Muscle of leg (tissue), 3 donors: ENCODE measurements at regions not wholly inside any gene's neighbourhood (a gene's known extent, or its start where the extent isn't known, plus 50 kb on each side); places are given as distances from the start of the nearest gene placed in this dataset.

Experiments
- DNase-seq: peaks from one replicate; pipeline ENCODE4 v3.0.0; 2013
- H3K27ac ChIP-seq: one replicate; pipeline ENCODE4 v1.5.1; 2013; ENCODE audit warnings: mild to moderate bottlenecking, low read length, control low read depth
- H3K27me3 ChIP-seq: one replicate; pipeline ENCODE4 v1.6.1; 2013; ENCODE audit warnings: low read length; ENCODE audit not compliant: control insufficient read depth, insufficient read depth
- H3K36me3 ChIP-seq: one replicate; pipeline ENCODE4 v1.6.1; 2013; ENCODE audit warnings: low read length; ENCODE audit not compliant: control insufficient read depth, insufficient read depth
- H3K4me1 ChIP-seq: one replicate; pipeline ENCODE4 v1.6.1; 2013; ENCODE audit warnings: low read length; ENCODE audit not compliant: control insufficient read depth, insufficient read depth
- H3K4me3 ChIP-seq: one replicate; pipeline ENCODE4 v1.5.1; 2013; ENCODE audit warnings: low read length, control low read depth
- H3K9me3 ChIP-seq: replicated peaks from 2 replicates; pipeline ENCODE4 v1.6.1; 2013; ENCODE audit warnings: low read depth, low read length; ENCODE audit not compliant: control insufficient read depth
- WGBS: methylation state at CpG from one replicate; pipeline ENCODE4 v1.1.5; 2013; ENCODE audit warnings: missing lambda C conversion rate; ENCODE audit not compliant: insufficient coverage; 5-methylcytosine and 5-hydroxymethylcytosine counted together

DNA sequence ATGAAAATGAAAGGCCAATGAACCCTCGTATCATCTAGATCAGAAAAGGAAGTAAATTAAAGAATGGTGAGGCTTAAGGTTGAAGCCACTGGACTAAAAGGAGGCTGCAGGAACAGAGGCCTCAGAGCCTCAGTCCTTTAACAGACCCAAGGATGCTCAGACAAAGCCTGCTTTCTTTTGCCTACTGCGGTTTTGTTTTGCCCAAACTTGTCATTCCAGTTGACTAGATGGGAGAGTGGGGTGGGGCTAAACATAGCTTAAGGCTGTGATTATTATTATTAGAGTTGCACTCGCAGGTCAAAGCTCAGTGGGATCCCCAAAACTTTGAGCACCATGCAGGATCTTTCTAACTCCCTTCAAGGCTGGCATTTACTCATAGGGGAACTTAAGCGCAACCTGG lies 163.9 kb downstream of the RBM46 start:
- no peak for DNase-seq
- Histone ChIP-seq H3K4me3 (no peak overlapping the region), H3K36me3 (no peaks in the 10 kb centered on the region), H3K4me1 (no peaks in the 10 kb centered on the region), H3K9me3 (no peaks in the 10 kb centered on the region), H3K27ac (no peak overlapping the region), H3K27me3 (no peaks in the 10 kb centered on the region)
- 74% methylated on average over 2 of the region's 4 CpGs for WGBS

- Histone ChIP-seq H3K36me3 (no peaks in the 10 kb centered on the region), H3K9me3 (no peaks in the 10 kb centered on the region), H3K27ac (no peak overlapping the region), H3K4me1 (no peaks in the 10 kb centered on the region), H3K4me3 (no peak overlapping the region), H3K27me3 (no peaks in the 10 kb centered on the region)
- DNase-seq: peak; percentile 8
- no CpG with 5 or more reads among the region's 2 CpGs for WGBS
Observed at GRCh38 chr4:154946113-154946512, 165.0 kb downstream of the RBM46 start.

DNA sequence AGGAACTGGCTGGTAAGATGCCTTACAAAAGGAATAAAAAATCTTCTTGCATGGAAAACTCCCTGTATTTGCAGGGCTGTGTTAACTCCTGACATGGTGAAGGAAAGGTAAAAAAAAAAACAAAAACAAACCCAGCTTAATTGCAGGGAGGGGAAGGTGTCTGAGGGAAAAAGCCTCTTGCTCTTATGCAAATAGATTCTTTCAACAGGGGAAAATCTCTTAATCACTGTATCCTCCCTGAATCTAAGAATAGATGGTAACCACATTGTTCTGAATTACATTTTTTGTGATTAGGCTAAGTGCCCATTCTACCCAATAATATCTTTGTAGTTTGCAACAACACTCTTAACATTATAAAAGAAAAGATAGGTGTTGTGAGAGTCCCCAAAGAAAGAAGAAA lies 172.6 kb downstream of the RBM46 start:
- Histone ChIP-seq H3K27ac (no peak overlapping the region), H3K9me3 (no peaks in the 10 kb centered on the region), H3K36me3 (no peaks in the 10 kb centered on the region), H3K27me3 (no peaks in the 10 kb centered on the region), H3K4me3 (no peak overlapping the region), H3K4me1 (no peaks in the 10 kb centered on the region)
- no peak for DNase-seq

DNA sequence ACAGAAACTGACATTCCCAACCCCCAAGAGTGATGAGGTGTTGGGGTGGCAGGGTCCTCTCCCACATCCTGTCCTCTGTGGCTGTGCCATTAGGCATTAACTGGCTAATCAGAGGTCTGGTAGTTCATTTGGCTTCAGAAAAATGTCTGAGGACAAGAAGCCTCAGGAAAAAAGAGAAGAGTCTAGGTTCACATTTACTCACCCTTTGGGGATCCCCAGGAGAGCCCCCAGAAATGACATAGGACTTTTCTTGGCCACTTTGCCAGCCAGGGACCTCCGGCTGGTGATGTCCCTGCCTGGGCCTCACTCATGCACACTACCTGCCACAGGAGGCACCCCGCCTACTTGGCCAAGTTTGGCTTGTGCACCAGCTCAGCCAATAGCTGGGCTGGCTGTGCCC lies 173.0 kb downstream of the RBM46 start:
- Histone ChIP-seq H3K27ac (no peak overlapping the region), H3K4me1 (no peaks in the 10 kb centered on the region), H3K9me3 (no peaks in the 10 kb centered on the region), H3K27me3 (no peaks in the 10 kb centered on the region), H3K4me3 (no peak overlapping the region), H3K36me3 (no peaks in the 10 kb centered on the region)
- DNase-seq: no peak
- WGBS: 100% methylated on average over 2 of the region's 2 CpGs

GRCh38 chr4:154958121-154958520 lies 177.0 kb downstream of the RBM46 start:
- Histone ChIP-seq H3K4me1 (no peaks in the 10 kb centered on the region), H3K9me3 (no peaks in the 10 kb centered on the region), H3K4me3 (no peak overlapping the region), H3K27me3 (no peaks in the 10 kb centered on the region), H3K36me3 (no peaks in the 10 kb centered on the region), H3K27ac (no peak overlapping the region)
- DNase-seq: no peak

DNA sequence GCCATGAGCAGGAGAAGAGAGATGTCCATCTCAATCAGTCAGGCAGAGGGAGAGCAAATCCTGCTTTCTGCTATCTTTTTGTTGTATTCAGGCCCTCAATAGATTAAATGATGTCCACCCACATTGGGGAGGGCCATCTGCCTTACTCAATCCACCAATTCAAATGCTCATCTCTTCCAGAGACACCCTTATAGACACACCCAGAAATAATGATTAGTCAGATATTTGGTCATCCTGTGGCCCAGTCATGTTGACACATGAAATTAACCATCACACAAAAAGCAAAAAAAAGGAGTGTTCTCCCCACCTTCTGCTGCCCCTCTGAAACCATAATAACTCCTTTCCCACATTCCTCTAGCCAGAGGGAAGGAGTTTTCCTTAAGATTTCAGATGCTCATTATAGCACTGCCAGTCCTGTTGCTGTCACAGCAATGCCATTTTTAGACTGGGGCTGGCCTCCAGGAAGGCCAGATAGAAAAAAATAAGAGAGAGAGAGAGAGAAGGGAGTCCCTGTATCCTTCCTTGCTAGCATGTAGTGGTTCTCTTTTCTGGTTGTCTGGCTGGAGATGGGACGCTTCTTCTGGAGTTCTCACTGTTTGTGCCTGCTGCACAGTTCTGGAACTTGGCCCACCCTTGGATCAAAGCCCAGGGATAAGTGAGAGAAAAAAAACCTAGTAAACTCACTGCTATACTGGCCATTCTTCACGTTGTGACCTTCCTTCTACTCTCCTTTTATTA lies 177.7 kb downstream of the RBM46 start:
- no peaks in the 10 kb centered on the region for H3K27me3 ChIP-seq
- no peaks in the 10 kb centered on the region for H3K36me3 ChIP-seq
- H3K27ac ChIP-seq: no peak overlapping the region
- H3K9me3 ChIP-seq: no peaks in the 10 kb centered on the region
- no peaks in the 10 kb centered on the region for H3K4me1 ChIP-seq
- WGBS: no CpG with 5 or more reads among the region's 2 CpGs
- H3K4me3 ChIP-seq: no peak overlapping the region
- DNase-seq: peak; percentile 80

DNA sequence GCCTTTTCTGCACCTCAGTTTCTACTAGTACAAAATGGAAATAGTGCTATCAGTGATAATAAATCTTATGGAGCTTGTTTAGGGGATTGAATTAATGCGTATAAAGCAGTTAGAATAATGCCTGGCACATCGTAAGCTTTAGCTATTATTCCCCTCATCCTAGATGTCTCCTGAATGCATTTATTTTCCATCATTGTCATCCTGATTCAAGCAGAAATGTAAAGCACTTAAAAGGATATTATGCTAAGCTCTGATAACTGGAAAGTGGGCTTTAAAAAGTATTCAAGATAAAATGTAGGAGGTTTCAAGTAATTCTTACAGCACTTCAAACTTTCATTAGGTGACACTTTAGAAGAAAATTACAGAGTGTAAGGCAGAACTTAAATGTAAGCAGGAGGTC lies 178.7 kb downstream of the RBM46 start:
- no peak for DNase-seq
- no peak overlapping the region for H3K4me3 ChIP-seq
- H3K27ac ChIP-seq: no peak overlapping the region
- H3K36me3 ChIP-seq: no peaks in the 10 kb centered on the region
- no peaks in the 10 kb centered on the region for H3K9me3 ChIP-seq
- WGBS: no CpG with 5 or more reads among the region's 2 CpGs
- no peaks in the 10 kb centered on the region for H3K4me1 ChIP-seq
- no peaks in the 10 kb centered on the region for H3K27me3 ChIP-seq

DNA sequence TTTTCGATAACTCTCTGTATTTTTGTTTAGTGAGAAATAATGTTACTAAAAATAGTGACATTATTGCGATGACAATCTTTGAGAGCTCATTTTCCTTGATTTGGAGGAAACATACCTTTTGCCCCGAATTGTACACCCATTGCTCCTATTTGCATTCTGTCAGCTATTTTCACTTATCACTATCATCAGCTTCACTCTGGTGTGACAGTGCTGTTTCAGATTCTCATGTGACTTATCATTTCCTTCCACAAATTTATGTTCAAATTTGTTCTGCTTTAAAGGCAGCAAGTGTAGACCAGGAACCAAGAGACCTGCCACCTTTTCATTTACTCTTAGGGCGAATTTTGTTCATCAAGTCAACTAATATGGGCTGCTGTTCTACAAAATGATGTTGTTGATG lies 179.4 kb downstream of the RBM46 start:
- Histone ChIP-seq H3K27ac (no peak overlapping the region), H3K36me3 (no peaks in the 10 kb centered on the region), H3K9me3 (no peaks in the 10 kb centered on the region), H3K4me1 (no peaks in the 10 kb centered on the region), H3K4me3 (no peak overlapping the region), H3K27me3 (no peaks in the 10 kb centered on the region)
- 40% methylated on average over 1 of the region's 4 CpGs for WGBS
- no peak for DNase-seq

DNA sequence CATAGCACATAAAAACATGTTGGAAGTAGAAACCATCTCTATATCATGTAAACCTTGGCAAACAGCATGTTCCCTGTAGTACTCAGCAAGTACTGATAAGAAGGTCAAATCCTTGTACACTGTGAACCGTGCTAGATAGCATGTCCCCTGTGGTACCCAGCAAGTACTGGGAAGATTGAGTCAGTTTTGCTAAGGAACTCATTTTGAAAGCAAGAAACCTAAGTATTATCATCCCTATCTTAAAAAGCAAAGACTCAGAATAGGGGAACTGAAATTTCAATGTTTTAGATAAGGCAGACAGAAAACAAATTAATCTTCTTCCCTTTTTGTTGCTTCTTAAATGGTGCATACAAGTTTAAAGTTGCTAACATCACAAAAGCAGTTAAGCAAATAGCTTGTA lies 180.2 kb downstream of the RBM46 start:
- Histone ChIP-seq H3K36me3 (no peaks in the 10 kb centered on the region), H3K9me3 (no peaks in the 10 kb centered on the region), H3K27ac (no peak overlapping the region), H3K4me1 (no peaks in the 10 kb centered on the region), H3K27me3 (no peaks in the 10 kb centered on the region), H3K4me3 (no peak overlapping the region)
- DNase-seq: no peak
- no CpG with 5 or more reads among the region's 1 CpG for WGBS

DNA sequence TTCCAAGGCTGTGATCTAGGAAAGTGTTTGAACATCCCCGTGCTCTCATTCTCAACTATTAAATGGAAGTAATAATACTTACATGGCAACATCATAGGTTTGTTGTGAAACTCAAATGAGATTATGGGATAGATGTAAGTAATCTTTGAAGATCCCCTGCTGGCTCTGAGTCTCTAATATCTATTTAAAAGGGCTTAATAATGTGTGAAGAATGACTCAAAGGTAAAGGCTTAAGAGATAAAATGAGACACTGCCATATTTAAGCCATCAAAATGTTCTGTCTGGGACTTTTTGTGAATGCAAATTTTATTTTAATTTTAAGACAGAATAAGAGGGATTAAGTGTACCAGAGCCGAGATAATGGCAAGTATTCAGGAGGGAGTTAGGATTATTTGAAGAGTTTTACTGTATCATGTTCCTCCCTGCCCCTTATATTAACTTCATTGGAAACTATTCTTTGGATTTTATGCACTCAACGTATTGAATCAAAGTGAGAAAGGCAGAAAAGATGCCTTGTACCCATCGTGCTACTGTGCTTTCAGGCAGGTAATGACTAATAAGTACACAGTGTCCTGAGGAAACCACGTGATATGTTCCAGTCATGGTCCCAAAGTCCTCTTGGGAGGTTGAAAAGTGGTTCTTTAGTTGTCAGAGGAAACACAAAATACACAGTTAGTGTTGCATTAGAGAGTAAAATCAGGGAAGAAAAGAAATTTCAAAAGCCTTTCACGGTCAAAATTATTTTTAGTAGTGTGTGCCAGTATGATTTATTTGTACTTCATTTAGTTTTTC lies 192.4 kb downstream of the RBM46 start:
- H3K4me1 ChIP-seq: no peaks in the 10 kb centered on the region
- H3K27ac ChIP-seq: no peak overlapping the region
- WGBS: 69% methylated on average over 3 of the region's 6 CpGs
- DNase-seq: no peak
- no peaks in the 10 kb centered on the region for H3K27me3 ChIP-seq
- H3K9me3 ChIP-seq: no peaks in the 10 kb centered on the region
- no peaks in the 10 kb centered on the region for H3K36me3 ChIP-seq
- H3K4me3 ChIP-seq: no peak overlapping the region
